ENCODE measurements at regions not wholly inside any gene's neighbourhood (a gene's known extent, or its start where the extent isn't known, plus 50 kb on each side); places are given as distances from the start of the nearest gene placed in this dataset.
A peak's percentile ranks its signal among the peaks of the same experiment; 100 is the strongest.

DNA sequence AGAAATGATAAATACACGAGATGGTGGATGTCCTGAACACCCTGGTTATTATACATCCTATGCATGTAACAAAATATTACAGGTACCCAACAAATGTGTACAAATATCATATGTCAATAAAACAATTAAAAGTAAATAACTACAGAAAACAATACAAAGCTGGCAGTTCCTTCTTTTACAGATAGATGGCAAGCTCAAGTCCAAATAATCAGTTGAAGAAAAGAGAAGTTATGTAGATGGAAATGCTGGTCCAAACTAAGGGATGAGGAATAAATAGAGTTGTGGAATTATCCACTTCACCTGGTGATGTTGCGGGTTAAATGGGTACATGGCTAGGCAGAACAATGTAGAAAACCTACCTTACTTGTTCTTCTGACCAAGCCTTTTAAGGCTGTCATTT is 79.4 kb downstream of the PALM2AKAP2 start:
- H3K36me3 ChIP-seq: no peaks in the 10 kb centered on the region
- intact Hi-C loops (cut with DNase I; ENCODE audit: low total_unique reads): no loop called here
- no peak for TF ChIP-seq POLR2AphosphoS5 (IDR thresholded peaks at IDR 0.05)
- TF ChIP-seq, protein P1, sequence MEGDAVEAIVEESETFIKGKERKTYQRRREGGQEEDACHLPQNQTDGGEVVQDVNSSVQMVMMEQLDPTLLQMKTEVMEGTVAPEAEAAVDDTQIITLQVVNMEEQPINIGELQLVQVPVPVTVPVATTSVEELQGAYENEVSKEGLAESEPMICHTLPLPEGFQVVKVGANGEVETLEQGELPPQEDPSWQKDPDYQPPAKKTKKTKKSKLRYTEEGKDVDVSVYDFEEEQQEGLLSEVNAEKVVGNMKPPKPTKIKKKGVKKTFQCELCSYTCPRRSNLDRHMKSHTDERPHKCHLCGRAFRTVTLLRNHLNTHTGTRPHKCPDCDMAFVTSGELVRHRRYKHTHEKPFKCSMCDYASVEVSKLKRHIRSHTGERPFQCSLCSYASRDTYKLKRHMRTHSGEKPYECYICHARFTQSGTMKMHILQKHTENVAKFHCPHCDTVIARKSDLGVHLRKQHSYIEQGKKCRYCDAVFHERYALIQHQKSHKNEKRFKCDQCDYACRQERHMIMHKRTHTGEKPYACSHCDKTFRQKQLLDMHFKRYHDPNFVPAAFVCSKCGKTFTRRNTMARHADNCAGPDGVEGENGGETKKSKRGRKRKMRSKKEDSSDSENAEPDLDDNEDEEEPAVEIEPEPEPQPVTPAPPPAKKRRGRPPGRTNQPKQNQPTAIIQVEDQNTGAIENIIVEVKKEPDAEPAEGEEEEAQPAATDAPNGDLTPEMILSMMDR (IDR thresholded peaks at IDR 0.05): no peak
- TF ChIP-seq POLR2A (IDR thresholded peaks at IDR 0.05): no peak
- H3K27me3 ChIP-seq: no peaks in the 10 kb centered on the region
- no peak for DNase-seq (ENCODE audit: low spot score in 2 of 2)
- no peak overlapping the region for H3K4me3 ChIP-seq
- no peaks in the 10 kb centered on the region for H3K4me1 ChIP-seq
- H3K9me3 ChIP-seq: no peaks in the 10 kb centered on the region
- H3K27ac ChIP-seq: no peak overlapping the region

DNA sequence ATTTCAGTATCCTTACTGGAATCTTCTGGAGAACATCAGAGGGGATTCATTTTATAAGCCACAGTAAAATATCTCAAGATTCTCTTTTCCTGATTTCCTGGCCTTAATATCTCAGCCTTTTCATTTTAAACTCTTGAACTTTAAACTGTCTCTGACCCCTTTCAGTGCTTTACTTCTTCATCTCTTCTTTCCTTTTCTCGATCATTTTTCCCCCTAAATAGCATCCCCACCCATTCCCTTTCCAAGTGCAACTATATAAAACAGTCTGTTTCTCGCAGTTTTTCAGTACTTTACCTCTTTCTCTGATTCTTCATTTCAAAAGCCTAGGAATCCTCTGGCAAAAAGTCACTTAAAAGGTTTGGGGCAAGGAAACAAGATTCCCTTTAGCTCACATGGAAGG is 80.5 kb downstream of the PALM2AKAP2 start:
- no peaks in the 10 kb centered on the region for H3K9me3 ChIP-seq
- TF ChIP-seq, protein P1 (IDR thresholded peaks at IDR 0.05): no peak
- no peak for TF ChIP-seq POLR2A (IDR thresholded peaks at IDR 0.05)
- TF ChIP-seq POLR2AphosphoS5 (IDR thresholded peaks at IDR 0.05): no peak
- H3K36me3 ChIP-seq: no peaks in the 10 kb centered on the region
- peak overlapping the region in 1 of 2 donors; percentile 62 for H3K27ac ChIP-seq
- DNase-seq (ENCODE audit: low spot score in 2 of 2): no peak
- intact Hi-C loops (cut with DNase I; ENCODE audit: low total_unique reads): loop anchor here (5.0 kb wide), 1 partner anchor 738 kb away; no protein-coding TSS in a partner anchor
- no peaks in the 10 kb centered on the region for H3K4me1 ChIP-seq
- H3K4me3 ChIP-seq: no peak overlapping the region
- H3K27me3 ChIP-seq: no peaks in the 10 kb centered on the region

GRCh38 chr9:109861499-109861898 is 81.5 kb downstream of the PALM2AKAP2 start:
- Histone ChIP-seq H3K4me3 (no peak overlapping the region), H3K36me3 (no peaks in the 10 kb centered on the region), H3K9me3 (no peaks in the 10 kb centered on the region), H3K4me1 (no peaks in the 10 kb centered on the region), H3K27me3 (no peaks in the 10 kb centered on the region), H3K27ac (peak overlapping the region; percentile 10 to 62)
- intact Hi-C loops (cut with DNase I; ENCODE audit: low total_unique reads): loop anchor here (5.0 kb wide), 1 partner anchor 739 kb away; no protein-coding TSS in a partner anchor
- DNase-seq (ENCODE audit: low spot score in 2 of 2): no peak
- TF ChIP-seq POLR2A (IDR thresholded peaks at IDR 0.05): no peak
- TF ChIP-seq POLR2AphosphoS5 (IDR thresholded peaks at IDR 0.05): no peak
- TF ChIP-seq, protein P1 (IDR thresholded peaks at IDR 0.05): no peak

DNA sequence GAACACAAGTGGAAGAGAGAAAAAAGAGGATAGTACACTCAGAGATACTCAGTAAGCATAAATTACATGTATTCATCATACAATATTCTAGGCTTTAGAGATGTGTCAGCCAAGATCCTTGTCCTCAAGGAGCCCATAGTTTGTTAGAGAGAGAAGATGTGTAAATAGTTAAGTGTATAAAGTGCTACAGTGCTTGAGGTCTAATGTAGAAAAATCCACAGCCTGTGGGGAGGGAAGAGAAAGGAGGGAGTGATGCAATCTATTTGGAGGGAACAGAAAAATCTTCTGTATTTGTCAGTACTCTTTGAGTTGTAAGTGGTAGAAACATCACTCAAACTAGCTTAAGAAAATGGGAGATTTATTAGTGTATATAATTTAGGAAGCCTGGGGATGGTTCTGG is 81.9 kb downstream of the PALM2AKAP2 start:
- intact Hi-C loops (cut with DNase I; ENCODE audit: low total_unique reads): loop anchor here (5.0 kb wide), 1 partner anchor 740 kb away; no protein-coding TSS in a partner anchor
- TF ChIP-seq POLR2A (IDR thresholded peaks at IDR 0.05) (no peak), POLR2AphosphoS5 (IDR thresholded peaks at IDR 0.05) (no peak)
- TF ChIP-seq, protein P1 (IDR thresholded peaks at IDR 0.05): no peak
- no peaks in the 10 kb centered on the region for H3K9me3 ChIP-seq
- H3K27ac ChIP-seq: peak overlapping the region; percentile 10 to 14
- H3K36me3 ChIP-seq: no peaks in the 10 kb centered on the region
- H3K27me3 ChIP-seq: no peaks in the 10 kb centered on the region
- H3K4me1 ChIP-seq: no peaks in the 10 kb centered on the region
- H3K4me3 ChIP-seq: no peak overlapping the region
- no peak for DNase-seq (ENCODE audit: low spot score in 2 of 2)

DNA sequence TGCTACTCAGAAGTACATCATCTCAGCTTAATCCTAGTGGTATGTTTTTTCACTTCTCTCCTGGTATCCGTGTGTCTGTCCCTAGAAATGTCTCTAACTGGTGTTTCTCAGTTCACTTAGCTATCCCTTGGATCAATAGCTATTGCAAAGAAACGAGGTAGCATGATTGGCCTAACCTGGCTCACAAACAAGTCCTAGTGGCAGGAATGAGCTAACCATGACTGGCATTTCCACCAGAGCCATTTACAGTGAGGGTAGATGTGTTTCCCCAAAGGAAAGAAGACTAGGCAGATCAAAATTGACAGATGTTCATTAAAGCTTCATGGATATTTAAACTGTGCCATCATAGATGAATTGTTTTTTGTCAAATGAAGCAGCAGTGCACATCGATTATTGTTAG is 82.5 kb downstream of the PALM2AKAP2 start:
- Histone ChIP-seq H3K4me3 (no peak overlapping the region), H3K9me3 (no peaks in the 10 kb centered on the region), H3K27ac (no peak overlapping the region), H3K36me3 (no peaks in the 10 kb centered on the region), H3K4me1 (no peaks in the 10 kb centered on the region), H3K27me3 (no peaks in the 10 kb centered on the region)
- DNase-seq (ENCODE audit: low spot score in 2 of 2): no peak
- intact Hi-C loops (cut with DNase I; ENCODE audit: low total_unique reads): loop anchor here (5.0 kb wide), 1 partner anchor 740 kb away; no protein-coding TSS in a partner anchor
- TF ChIP-seq, protein P1 (IDR thresholded peaks at IDR 0.05): no peak
- TF ChIP-seq POLR2A (IDR thresholded peaks at IDR 0.05) (no peak), POLR2AphosphoS5 (IDR thresholded peaks at IDR 0.05) (no peak)
